ENCODE measurements at regions not wholly inside any gene's neighbourhood (a gene's known extent, or its start where the extent isn't known, plus 50 kb on each side); places are given as distances from the start of the nearest gene placed in this dataset.

GRCh38 chr6:120826253-120826652 is 508.0 kb downstream of the TBC1D32 start:
- TF ChIP-seq CTCF (IDR thresholded peaks at IDR 0.05; ENCODE audit: insufficient read depth, low read length, missing control alignments): no peak
- no peak for DNase-seq (ENCODE audit: low read depth, low spot score)
- ChIA-PET CTCF (no interaction called here), POLR2A (no interaction called here)
- no peak overlapping the region for H3K4me3 ChIP-seq (ENCODE audit: low read depth, low read length)

- ChIA-PET POLR2A (no interaction called here), CTCF (no interaction called here)
- H3K4me3 ChIP-seq (ENCODE audit: low read depth, low read length): no peak overlapping the region
- no peak for DNase-seq (ENCODE audit: low read depth, low spot score)
- TF ChIP-seq CTCF (IDR thresholded peaks at IDR 0.05; ENCODE audit: insufficient read depth, low read length, missing control alignments): no peak
Observed at GRCh38 chr6:120816794-120817193, 517.5 kb downstream of the TBC1D32 start.

DNA sequence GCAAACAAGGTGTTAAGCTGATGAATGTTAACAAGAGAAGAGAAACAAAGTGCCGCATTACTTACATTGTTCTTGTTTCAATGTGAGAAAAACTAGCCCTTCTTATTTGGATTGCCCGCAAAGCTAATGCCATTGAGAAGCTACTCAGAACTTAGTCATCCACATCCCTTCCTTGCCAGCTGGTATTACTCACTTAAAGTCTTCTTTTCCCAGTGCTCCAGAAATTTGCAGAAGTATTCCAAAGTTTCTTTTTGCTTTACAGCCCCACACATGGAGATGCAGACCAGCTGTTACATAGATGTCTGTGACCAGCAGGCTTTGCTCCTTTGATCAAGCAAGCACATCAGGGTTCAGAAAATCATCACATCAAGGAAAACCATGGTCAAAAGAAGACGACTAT is 529.0 kb downstream of the TBC1D32 start:
- POLR2A ChIA-PET: no interaction called here

GRCh38 chr6:120804612-120805011 is 529.7 kb downstream of the TBC1D32 start:
- ChIA-PET POLR2A (no interaction called here), CTCF (no interaction called here)
- no peak for DNase-seq (ENCODE audit: low read depth, low spot score)

More for the DNA sequence above, 529.0 kb downstream of the TBC1D32 start:
- no peak overlapping the region for H3K4me3 ChIP-seq (ENCODE audit: low read depth, low read length)
- CTCF ChIA-PET: no interaction called here
- TF ChIP-seq CTCF (IDR thresholded peaks at IDR 0.05; ENCODE audit: insufficient read depth, low read length, missing control alignments): no peak
- DNase-seq (ENCODE audit: low read depth, low spot score): no peak

GRCh38 chr6:120786682-120787081 is 547.6 kb downstream of the TBC1D32 start:
- no peak for DNase-seq (ENCODE audit: low read depth, low spot score)
- CTCF ChIA-PET: no interaction called here
- TF ChIP-seq CTCF (IDR thresholded peaks at IDR 0.05; ENCODE audit: insufficient read depth, low read length, missing control alignments): no peak
- no peak overlapping the region for H3K4me3 ChIP-seq (ENCODE audit: low read depth, low read length)
- POLR2A ChIA-PET: no interaction called here

More at GRCh38 chr6:120804612-120805011, 529.7 kb downstream of the TBC1D32 start:
- H3K4me3 ChIP-seq (ENCODE audit: low read depth, low read length): no peak overlapping the region
- no peak for TF ChIP-seq CTCF (IDR thresholded peaks at IDR 0.05; ENCODE audit: insufficient read depth, low read length, missing control alignments)

GRCh38 chr6:120786256-120786655 is 548.0 kb downstream of the TBC1D32 start:
- no peak for TF ChIP-seq CTCF (IDR thresholded peaks at IDR 0.05; ENCODE audit: insufficient read depth, low read length, missing control alignments)
- ChIA-PET CTCF (no interaction called here), POLR2A (no interaction called here)
- no peak overlapping the region for H3K4me3 ChIP-seq (ENCODE audit: low read depth, low read length)
- DNase-seq (ENCODE audit: low read depth, low spot score): no peak

Data from AG04449 (cell line).